Stimulated activated CD4-positive, alpha-beta T cell treated with anti-CD3 and anti-CD28 coated beads, Interleukin-1b, Interleukin-23, amount 100 ng/mL, for 24 hours (primary cell): ENCODE measurements at regions not wholly inside any gene's neighbourhood (a gene's known extent, or its start where the extent isn't known, plus 50 kb on each side); places are given as distances from the start of the nearest gene placed in this dataset.

ENCODE experiments used
- DNase-seq, 4 experiments: peaks; one replicate each; pipeline ENCODE4 v3.0.0-alpha.2; 2020; ENCODE audit warnings: low read depth in 4 of 4, low spot score in 1 of 4

DNA sequence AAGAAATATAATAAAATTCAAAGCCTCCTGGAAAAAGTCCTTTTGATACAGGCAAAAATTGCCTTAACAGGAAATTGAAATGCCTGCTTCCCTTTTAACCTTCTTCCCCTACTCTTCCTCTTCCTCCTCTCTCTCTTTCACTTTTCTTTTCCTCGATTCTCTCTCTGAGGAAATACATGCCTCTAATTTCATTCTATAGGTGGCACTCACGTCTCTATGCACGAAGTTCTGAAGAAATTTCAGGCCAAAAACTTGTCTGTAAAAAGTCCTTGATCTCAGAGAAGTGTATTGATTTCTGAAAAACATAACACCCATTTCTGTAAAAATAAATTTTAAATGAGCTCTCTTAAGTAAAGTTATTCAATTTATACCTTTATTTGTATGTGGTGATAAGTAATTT is 371.7 kb upstream of the IRX4 start:
- no peak for DNase-seq

DNA sequence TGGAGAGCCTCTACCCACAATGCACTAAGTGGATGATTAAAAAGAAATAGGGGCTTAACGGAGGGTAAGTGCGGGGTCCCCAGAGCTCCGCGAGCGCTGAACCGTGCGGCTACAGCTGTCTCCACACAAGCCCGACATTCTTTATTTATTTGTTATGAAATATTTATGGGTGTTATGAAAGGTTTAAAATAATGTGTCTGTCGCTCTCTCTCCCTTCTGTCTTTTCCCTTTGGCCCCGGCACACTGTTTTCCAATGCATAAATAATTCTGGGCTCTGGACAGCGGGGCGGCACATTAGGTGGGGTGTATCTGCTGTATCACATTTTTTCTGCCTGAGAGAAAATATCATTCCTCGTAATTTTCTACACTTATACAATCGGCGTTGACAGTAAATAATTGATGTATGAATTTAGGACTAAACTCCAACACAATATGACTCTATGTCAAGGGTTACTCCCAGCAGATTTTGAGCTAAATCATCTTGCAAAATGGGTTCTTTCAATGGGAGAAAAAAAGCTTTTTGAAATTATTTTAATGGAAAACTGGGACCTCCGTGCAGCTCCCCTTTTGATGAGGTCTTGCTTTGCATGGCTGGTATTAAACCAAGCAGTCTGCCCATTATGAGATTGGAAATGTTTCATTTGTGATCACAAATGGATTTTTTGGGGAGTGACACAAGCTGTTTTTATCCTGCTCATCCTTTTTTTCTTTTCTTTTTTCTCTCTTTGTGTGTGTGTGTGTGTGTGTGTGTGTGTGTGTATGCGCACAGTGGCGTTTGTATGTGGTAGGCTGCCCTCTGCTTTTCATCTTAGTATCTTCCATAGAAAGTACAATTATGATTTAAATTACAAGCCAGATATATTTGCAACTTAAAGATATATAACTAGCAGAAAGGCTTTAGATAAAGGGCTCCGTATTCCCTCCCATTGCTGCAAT is 370.6 kb upstream of the IRX4 start:
- DNase-seq = no peak

DNA sequence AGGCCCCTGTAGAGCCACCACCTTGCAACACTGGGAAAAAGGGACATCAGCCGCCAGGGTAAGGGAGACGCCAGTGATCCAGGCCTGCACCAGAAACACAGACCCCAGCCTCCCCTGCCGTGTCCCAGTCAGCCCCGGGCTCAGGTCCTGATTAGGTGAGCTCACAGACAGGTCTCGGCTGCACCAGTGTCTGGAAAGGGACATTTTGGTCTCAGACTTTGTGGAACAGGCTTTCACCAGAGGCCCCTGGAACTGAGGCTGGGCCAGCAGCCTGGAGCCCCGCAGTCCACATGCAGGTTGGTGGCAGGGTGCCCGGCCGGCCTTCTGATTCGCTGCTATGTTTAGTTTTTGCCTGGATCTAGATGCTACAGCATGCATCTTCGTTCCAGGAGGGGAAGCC is 369.0 kb upstream of the IRX4 start:
- no peak for DNase-seq

DNA sequence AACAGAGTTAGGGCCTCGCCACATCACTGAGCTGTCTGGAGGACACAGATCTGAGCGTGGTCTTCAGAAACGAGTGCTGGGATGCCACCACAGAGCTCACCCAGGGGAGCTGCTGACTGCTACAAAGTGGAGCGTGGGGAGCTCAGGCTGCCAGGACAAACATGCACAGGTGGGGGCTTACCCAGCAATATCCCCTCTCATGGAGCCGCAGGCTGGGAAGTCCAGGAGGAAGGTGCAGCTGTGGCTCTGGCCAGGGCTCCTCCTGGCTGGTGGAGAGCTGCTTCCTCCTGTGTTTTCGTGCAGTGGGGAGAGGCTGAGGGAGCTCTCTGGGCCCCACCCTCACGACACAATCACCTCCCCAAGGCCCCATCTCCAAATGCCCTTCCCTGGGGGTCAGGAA is 368.6 kb upstream of the IRX4 start:
- no peak for DNase-seq

GRCh38 chr5:2250365-2250950 is 367.7 kb upstream of the IRX4 start:
- no peak for DNase-seq

DNA sequence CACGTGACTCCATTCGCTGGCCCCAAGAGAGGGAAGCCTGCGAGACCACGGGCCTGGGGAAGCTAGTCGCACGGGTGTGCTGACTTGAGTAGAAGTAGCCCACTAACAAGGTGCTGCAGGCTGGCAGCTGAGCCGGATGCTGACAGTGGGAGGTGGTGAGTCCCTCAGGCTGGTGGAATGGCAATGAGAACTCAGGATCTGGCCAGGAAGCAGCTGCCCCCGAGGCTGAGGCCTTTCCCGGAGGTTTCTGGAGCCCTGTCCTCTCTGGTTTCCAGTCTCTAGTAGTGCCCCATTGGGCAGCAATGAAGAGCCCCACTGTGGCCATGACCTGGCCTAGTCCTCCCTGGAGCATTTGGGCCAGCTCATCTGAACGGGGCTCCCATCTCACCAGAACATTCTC is 366.7 kb upstream of the IRX4 start:
- no peak for DNase-seq

- DNase-seq = no peak
These were observed 366.3 kb upstream of the IRX4 start for GRCh38 chr5:2249026-2249425.

- DNase-seq = no peak
These were observed 359.8 kb upstream of the IRX4 start for GRCh38 chr5:2242539-2242938.

- DNase-seq = no peak
These were observed 359.1 kb upstream of the IRX4 start for GRCh38 chr5:2241842-2242241.

DNA sequence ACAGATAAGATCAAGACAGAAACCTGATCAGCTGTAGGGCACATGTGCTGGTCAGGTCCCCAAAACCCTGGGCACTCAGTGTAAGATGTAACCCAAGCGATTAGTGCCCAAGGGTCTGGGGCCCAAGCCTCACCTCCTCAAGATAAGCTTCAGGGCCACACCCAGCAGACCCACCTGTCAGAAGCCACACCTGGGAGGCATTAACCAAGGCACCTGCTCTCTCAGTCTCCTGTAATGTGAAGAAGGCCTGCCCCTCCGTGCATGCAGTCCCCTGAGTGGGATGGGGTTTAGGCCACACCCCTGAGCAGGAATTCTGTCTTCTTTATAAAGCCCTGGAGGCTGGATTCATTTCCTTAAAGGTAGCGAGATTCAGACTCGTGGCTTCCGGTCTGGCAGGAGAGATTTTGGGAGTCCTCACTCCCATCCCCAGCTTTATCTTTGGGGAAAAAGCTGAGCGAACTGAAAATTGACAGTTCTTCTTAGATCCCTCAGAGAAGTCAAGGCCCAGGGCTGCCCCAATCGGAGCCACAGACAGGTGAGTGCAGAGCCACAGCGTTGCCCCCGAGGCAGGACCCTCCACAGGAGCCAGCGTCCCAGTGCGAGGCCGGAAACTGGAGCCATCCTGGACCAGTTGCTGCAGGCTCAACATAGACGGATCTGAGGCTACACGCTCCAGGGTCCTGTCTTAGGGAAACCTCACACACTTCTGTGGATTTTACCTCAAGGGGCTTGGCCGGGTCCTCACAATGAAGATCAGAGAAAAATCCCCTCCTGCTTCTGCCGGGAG is 357.6 kb upstream of the IRX4 start:
- DNase-seq = no peak

GRCh38 chr5:2239201-2239910 is 356.6 kb upstream of the IRX4 start:
- DNase-seq = no peak

- DNase-seq = no peak
These were observed 356.0 kb upstream of the IRX4 start for GRCh38 chr5:2238732-2239131.

DNA sequence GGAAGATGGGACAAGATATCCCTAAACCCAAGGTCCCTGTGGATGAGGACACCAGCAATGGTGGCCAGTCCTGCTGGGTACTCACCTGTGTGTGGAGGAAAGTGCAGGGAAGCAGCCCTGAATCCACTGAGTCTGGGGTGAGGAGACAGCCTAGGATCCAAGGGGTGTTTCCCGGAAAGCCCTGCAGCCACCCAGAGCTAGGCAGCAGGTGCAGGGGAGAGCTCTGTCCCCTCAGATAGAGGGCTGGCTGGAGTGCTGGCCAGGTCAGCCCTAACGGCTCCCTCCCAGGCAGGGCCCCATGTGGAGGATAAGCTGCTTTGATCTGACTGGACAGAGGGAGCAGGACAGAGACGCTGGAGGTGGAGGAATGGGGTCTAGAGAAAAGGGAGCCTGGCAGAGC is 344.7 kb upstream of the IRX4 start:
- no peak for DNase-seq

- DNase-seq = no peak
These were observed 342.0 kb upstream of the IRX4 start for GRCh38 chr5:2224689-2225088.

DNA sequence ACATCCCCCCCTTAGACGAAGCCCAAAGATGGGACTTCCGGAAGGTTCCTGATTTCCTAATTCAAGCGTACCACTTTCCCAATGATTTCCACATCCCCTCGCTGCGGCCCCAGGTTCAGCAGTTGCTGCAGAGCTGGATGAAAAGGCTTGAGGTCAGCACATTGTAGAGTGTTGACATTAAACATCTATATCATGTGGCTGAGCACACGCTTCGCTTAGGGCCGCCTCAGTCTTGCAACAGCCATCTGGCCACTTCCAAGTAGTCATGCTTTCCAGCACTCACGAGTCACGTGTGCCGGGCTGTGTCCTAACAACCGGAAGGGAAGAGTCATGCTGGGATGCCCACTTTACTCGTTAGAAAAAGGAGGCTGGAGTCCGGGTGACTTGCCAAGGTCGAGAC is 340.6 kb upstream of the IRX4 start:
- DNase-seq = no peak

DNA sequence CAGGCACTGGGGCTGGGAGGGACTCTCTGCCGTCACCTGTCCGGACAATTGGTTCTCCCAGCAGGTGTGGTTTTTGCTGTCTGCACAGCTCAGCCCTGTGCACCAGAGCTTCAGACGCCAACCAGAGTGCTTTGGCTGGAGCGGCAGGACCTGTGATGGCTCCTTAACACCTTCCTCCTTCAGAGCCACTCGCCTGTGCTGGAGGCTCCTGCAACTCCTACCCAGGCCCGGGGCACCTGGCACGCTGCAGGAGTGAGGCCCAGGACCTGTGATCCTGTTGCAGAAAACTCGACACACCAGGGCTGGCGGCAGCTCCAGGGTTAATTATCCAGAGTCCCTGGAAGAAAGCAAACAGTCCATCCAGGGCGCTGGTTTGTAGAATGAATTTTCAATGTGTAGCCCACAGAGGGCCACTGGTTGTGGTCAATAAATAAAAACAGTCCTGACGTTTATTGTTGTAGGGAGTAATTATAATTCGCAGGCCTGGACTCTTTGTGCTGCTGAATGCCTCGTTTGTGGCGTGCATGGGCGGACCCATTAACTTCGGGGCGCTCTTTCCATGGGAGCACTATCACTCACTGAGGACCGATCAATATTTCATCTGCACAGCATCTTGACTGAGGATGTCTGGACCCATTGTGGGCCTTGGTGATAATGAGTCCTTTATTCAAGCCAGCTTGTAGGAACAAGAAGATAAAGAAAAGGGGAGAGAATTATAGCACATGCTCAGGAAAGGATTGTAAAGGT is 339.7 kb upstream of the IRX4 start:
- no peak for DNase-seq

GRCh38 chr5:2221450-2221849 is 338.7 kb upstream of the IRX4 start:
- no peak for DNase-seq

DNA sequence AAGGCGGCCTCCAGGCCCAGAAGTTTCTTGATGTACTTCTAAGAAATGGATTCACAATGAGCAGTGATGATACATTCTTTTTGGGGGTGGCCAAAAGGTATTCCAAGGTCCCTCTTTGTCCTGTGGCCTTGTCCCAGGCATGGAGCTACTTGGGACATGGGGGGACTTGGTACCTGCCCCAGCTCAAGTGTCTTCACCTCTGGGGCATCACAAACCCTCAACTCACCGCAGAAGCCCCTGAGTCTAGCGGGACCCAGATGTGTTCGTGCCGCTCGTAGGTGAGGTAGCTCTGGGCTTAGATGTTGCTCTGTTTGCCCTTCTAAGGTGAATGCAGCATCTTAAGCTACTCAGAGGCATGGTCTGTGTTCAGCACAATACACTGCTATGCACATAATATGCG is 338.0 kb upstream of the IRX4 start:
- DNase-seq = no peak

DNA sequence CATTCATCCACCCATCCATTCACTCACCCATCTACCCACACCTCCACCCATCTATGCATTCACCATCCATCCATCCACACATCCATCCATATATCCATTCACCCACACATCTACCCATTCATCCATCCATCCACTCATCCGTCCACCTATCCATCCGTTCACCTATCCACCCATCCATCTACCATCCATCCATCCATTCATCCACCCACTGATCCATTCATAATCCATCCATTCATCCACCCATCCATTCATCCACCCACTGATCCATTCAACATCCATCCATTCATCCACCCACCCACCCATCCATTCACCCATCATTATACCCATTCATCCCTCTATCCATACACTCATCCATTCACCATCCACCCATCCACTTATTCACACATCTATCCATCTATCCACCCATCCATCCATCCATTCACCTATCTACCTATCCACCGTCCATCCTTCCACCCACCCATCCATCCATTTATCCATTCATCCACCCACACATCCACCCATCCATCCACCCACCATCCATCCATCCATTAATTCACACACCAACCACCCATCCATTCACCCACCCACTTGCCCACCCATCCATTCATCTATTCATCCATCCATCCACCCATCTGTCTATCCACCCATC is 336.5 kb upstream of the IRX4 start:
- no peak for DNase-seq

GRCh38 chr5:2217219-2217618 is 334.5 kb upstream of the IRX4 start:
- no peak for DNase-seq
